ENCODE measurements at regions not wholly inside any gene's neighbourhood (a gene's known extent, or its start where the extent isn't known, plus 50 kb on each side); places are given as distances from the start of the nearest gene placed in this dataset.

- intact Hi-C loops (cut with micrococcal nuclease; ENCODE audit: unreplicated experiment) (no loop called here), in situ Hi-C loops (cut with HindIII; ENCODE audit: low pct_unique_long_range_greater_than_20kb, low sequenced_read_pairs) (no loop called here)
- POLR2A ChIA-PET: interaction anchor here (0.6 kb wide), 1 partner anchor 1172 kb away, joined by 3 read pairs; no protein-coding TSS in a partner anchor
- TF ChIP-seq POLR2AphosphoS5 (IDR thresholded peaks at IDR 0.05; ENCODE audit: low read depth, low read length) (no peak), SIN3A (IDR thresholded peaks at IDR 0.05; ENCODE audit: borderline replicate concordance, insufficient read depth, low read depth, low read length) (no peak), TCF7L2 (IDR thresholded peaks at IDR 0.05; ENCODE audit: low read depth, low read length) (no peak), REST (IDR thresholded peaks at IDR 0.05; ENCODE audit: insufficient read depth in 1 of 2, low read depth in 2 of 2, low read length in 1 of 2) (no peak), CTCF (IDR thresholded peaks at IDR 0.05) (no peak)
- Histone ChIP-seq H3K27me3 (ENCODE audit: control insufficient read depth, insufficient read depth, low read length) (no peaks in the 10 kb centered on the region), H3K36me3 (ENCODE audit: control insufficient read depth, insufficient read depth, low read length) (no peaks in the 10 kb centered on the region), H3K27ac (ENCODE audit: low read length) (no peak overlapping the region), H3K4me3 (ENCODE audit: low read depth in 2 of 2, low read length in 2 of 2) (no peak overlapping the region), H3K9me3 (ENCODE audit: control insufficient read depth, insufficient read depth, low read depth, low read length) (no peaks in the 10 kb centered on the region), H3K4me1 (ENCODE audit: control insufficient read depth, insufficient read depth, low read length) (peaks cover 10% of the 10 kb centered on the region)
- ATAC-seq (no peak), DNase-seq (ENCODE audit: low read depth, low spot score) (no peak)
- CTCF ChIA-PET: no interaction called here
- BruUV-seq (replicated peaks): no TSS peak
Observed at GRCh38 chr6:144564202-144564601, 279.1 kb downstream of the UTRN start.

GRCh38 chr6:144566868-144567615 lies 281.9 kb downstream of the UTRN start:
- Histone ChIP-seq H3K36me3 (ENCODE audit: control insufficient read depth, insufficient read depth, low read length) (no peaks in the 10 kb centered on the region), H3K4me1 (ENCODE audit: control insufficient read depth, insufficient read depth, low read length) (no peaks in the 10 kb centered on the region), H3K27me3 (ENCODE audit: control insufficient read depth, insufficient read depth, low read length) (no peaks in the 10 kb centered on the region), H3K9me3 (ENCODE audit: control insufficient read depth, insufficient read depth, low read depth, low read length) (no peaks in the 10 kb centered on the region), H3K27ac (ENCODE audit: low read length) (no peak overlapping the region), H3K4me3 (ENCODE audit: low read depth in 2 of 2, low read length in 2 of 2) (no peak overlapping the region)
- DNase-seq (ENCODE audit: low read depth, low spot score): no peak
- intact Hi-C loops (cut with micrococcal nuclease; ENCODE audit: unreplicated experiment): no loop called here
- CTCF ChIA-PET: no interaction called here
- POLR2A ChIA-PET: no interaction called here
- in situ Hi-C loops (cut with HindIII; ENCODE audit: low pct_unique_long_range_greater_than_20kb, low sequenced_read_pairs): no loop called here
- BruUV-seq (replicated peaks): no TSS peak
- no peak for ATAC-seq
- TF ChIP-seq SIN3A (IDR thresholded peaks at IDR 0.05; ENCODE audit: borderline replicate concordance, insufficient read depth, low read depth, low read length) (no peak), POLR2AphosphoS5 (IDR thresholded peaks at IDR 0.05; ENCODE audit: low read depth, low read length) (no peak), TCF7L2 (IDR thresholded peaks at IDR 0.05; ENCODE audit: low read depth, low read length) (no peak), REST (IDR thresholded peaks at IDR 0.05; ENCODE audit: insufficient read depth in 1 of 2, low read depth in 2 of 2, low read length in 1 of 2) (no peak), CTCF (IDR thresholded peaks at IDR 0.05) (no peak)
